HG03432 (cell line): ENCODE measurements at regions not wholly inside any gene's neighbourhood (a gene's known extent, or its start where the extent isn't known, plus 50 kb on each side); places are given as distances from the start of the nearest gene placed in this dataset.

ENCODE experiments used
- ATAC-seq: cut with Tn5 transposase; IDR thresholded peaks from one replicate; pipeline ENCODE4 v1.9.1; 2021; ENCODE audit warnings: mild to moderate bottlenecking, moderate library complexity; ENCODE audit not compliant: unreplicated experiment

- no peak for ATAC-seq
Observed at GRCh38 chr5:152337484-152337883, 67.6 kb downstream of the NMUR2 start.

- no peak for ATAC-seq
Observed at GRCh38 chr5:152335461-152335860, 69.6 kb downstream of the NMUR2 start.

GRCh38 chr5:152332716-152333460 lies 72.2 kb downstream of the NMUR2 start:
- ATAC-seq, result no peak

GRCh38 chr5:152331718-152332117 lies 73.4 kb downstream of the NMUR2 start:
- ATAC-seq, result no peak

- no peak for ATAC-seq
Observed at GRCh38 chr5:152331006-152331405, 74.1 kb downstream of the NMUR2 start.

GRCh38 chr5:152329761-152330283 lies 75.3 kb downstream of the NMUR2 start:
- no peak for ATAC-seq

- no peak for ATAC-seq
Observed at GRCh38 chr5:152329207-152329606, 75.9 kb downstream of the NMUR2 start.

GRCh38 chr5:152315942-152316341 lies 89.1 kb downstream of the NMUR2 start:
- ATAC-seq, result no peak

GRCh38 chr5:152314196-152314829 lies 90.8 kb downstream of the NMUR2 start:
- ATAC-seq, result no peak

GRCh38 chr5:152309926-152310450 lies 95.1 kb downstream of the NMUR2 start:
- ATAC-seq, result no peak

GRCh38 chr5:152306386-152306785 lies 98.7 kb downstream of the NMUR2 start:
- no peak for ATAC-seq

GRCh38 chr5:152305525-152305924 lies 99.6 kb downstream of the NMUR2 start:
- ATAC-seq, result no peak

GRCh38 chr5:152303841-152304240 lies 101.2 kb downstream of the NMUR2 start:
- ATAC-seq, result no peak

GRCh38 chr5:152297866-152298265 lies 107.2 kb downstream of the NMUR2 start:
- no peak for ATAC-seq

- no peak for ATAC-seq
Observed at GRCh38 chr5:152293189-152293588, 111.9 kb downstream of the NMUR2 start.

GRCh38 chr5:152290181-152290580 lies 114.9 kb downstream of the NMUR2 start:
- no peak for ATAC-seq

- no peak for ATAC-seq
Observed at GRCh38 chr5:152288917-152289595, 116.0 kb downstream of the NMUR2 start.

GRCh38 chr5:152288499-152288898 lies 116.6 kb downstream of the NMUR2 start:
- ATAC-seq, result no peak

- ATAC-seq, result no peak
Observed at GRCh38 chr5:152285764-152286163, 119.3 kb downstream of the NMUR2 start.

- ATAC-seq, result no peak
Observed at GRCh38 chr5:152282331-152282730, 122.7 kb downstream of the NMUR2 start.

- no peak for ATAC-seq
Observed at GRCh38 chr5:152277936-152278335, 127.1 kb downstream of the NMUR2 start.

- ATAC-seq, result no peak
Observed at GRCh38 chr5:152274224-152274623, 130.9 kb downstream of the NMUR2 start.
